Right atrium auricular region (tissue), 2 donors: ENCODE measurements at regions not wholly inside any gene's neighbourhood (a gene's known extent, or its start where the extent isn't known, plus 50 kb on each side); places are given as distances from the start of the nearest gene placed in this dataset.

Experiments used
- DNase-seq: peaks from one replicate; pipeline ENCODE4 v3.0.0-alpha.2; 2019; ENCODE audit warnings: low spot score
- H3K27ac ChIP-seq, 2 donors: fragments of 200-600 bp; sonication (generic); 1 replicate in 1 of 2; 2 replicates in 1 of 2; pipeline ENCODE4 v1.5.1; 2016 to 2019
- H3K27me3 ChIP-seq, 2 donors: fragments of 200-600 bp; sonication (generic); one replicate each; pipeline versions ENCODE4 v1.5.1 to v1.6.0; 2017 to 2019
- H3K36me3 ChIP-seq: fragments of 200-600 bp; sonication (generic); one replicate; pipeline ENCODE4 v1.5.1; 2016
- H3K4me1 ChIP-seq, 2 donors: fragments of 200-600 bp; sonication (generic); one replicate each; pipeline versions ENCODE4 v1.5.1 to v1.6.0; 2017 to 2019
- H3K4me3 ChIP-seq, 2 donors: fragments of 200-600 bp; sonication (generic); 1 replicate in 1 of 2; 2 replicates in 1 of 2; pipeline ENCODE4 v1.5.1; 2017 to 2019; ENCODE audit warnings: mild to moderate bottlenecking in 1 of 2, moderate library complexity in 1 of 2
- H3K9me3 ChIP-seq, 2 donors: fragments of 200-600 bp; sonication (generic); one replicate each; pipeline ENCODE4 v1.5.1; 2019
- CTCF ChIP-seq, 2 donors: fragments of 200-600 bp; sonication (generic); IDR thresholded peaks; one replicate each; pipeline ENCODE4 v1.5.1; 2019; ENCODE audit warnings: antibody characterized with exemption in 2 of 2

GRCh38 chr4:123031664-123032063, 109.3 kb upstream of the NUDT6 start:
- H3K27me3 ChIP-seq: no peaks in the 10 kb centered on the region
- H3K36me3 ChIP-seq: no peaks in the 10 kb centered on the region
- TF ChIP-seq CTCF (IDR thresholded peaks at IDR 0.05): no peak
- H3K4me3 ChIP-seq: no peak overlapping the region
- H3K9me3 ChIP-seq: no peaks in the 10 kb centered on the region
- H3K27ac ChIP-seq: no peak overlapping the region
- no peaks in the 10 kb centered on the region for H3K4me1 ChIP-seq
- no peak for DNase-seq

GRCh38 chr4:123034023-123034422, 111.6 kb upstream of the NUDT6 start:
- Histone ChIP-seq H3K36me3 (no peaks in the 10 kb centered on the region), H3K27me3 (no peaks in the 10 kb centered on the region), H3K9me3 (no peaks in the 10 kb centered on the region), H3K4me3 (no peak overlapping the region), H3K4me1 (no peaks in the 10 kb centered on the region), H3K27ac (no peak overlapping the region)
- no peak for TF ChIP-seq CTCF (IDR thresholded peaks at IDR 0.05)
- DNase-seq: no peak

- no peak for TF ChIP-seq CTCF (IDR thresholded peaks at IDR 0.05)
- Histone ChIP-seq H3K9me3 (no peaks in the 10 kb centered on the region), H3K4me3 (no peak overlapping the region)
Measured at GRCh38 chr4:123035239-123035638, 112.8 kb upstream of the NUDT6 start.

GRCh38 chr4:123037804-123038203, 115.4 kb upstream of the NUDT6 start:
- H3K4me1 ChIP-seq: no peaks in the 10 kb centered on the region
- H3K4me3 ChIP-seq: no peak overlapping the region
- no peak overlapping the region for H3K27ac ChIP-seq
- no peak for TF ChIP-seq CTCF (IDR thresholded peaks at IDR 0.05)
- peaks cover 0 to 9% of the 10 kb centered on the region in 2 donors for H3K9me3 ChIP-seq
- no peak for DNase-seq
- H3K36me3 ChIP-seq: no peaks in the 10 kb centered on the region
- no peaks in the 10 kb centered on the region for H3K27me3 ChIP-seq

More at GRCh38 chr4:123035239-123035638, 112.8 kb upstream of the NUDT6 start:
- no peak overlapping the region for H3K27ac ChIP-seq
- DNase-seq: no peak
- H3K27me3 ChIP-seq: no peaks in the 10 kb centered on the region
- no peaks in the 10 kb centered on the region for H3K36me3 ChIP-seq
- no peaks in the 10 kb centered on the region for H3K4me1 ChIP-seq

- H3K36me3 ChIP-seq: no peaks in the 10 kb centered on the region
- H3K4me1 ChIP-seq: no peaks in the 10 kb centered on the region
- no peaks in the 10 kb centered on the region for H3K27me3 ChIP-seq
- H3K9me3 ChIP-seq: peaks cover 0 to 24% of the 10 kb centered on the region in 2 donors
- no peak overlapping the region for H3K4me3 ChIP-seq
- no peak overlapping the region for H3K27ac ChIP-seq
- no peak for TF ChIP-seq CTCF (IDR thresholded peaks at IDR 0.05)
- DNase-seq: no peak
Measured at GRCh38 chr4:123042095-123042494, 119.7 kb upstream of the NUDT6 start.

- Histone ChIP-seq H3K36me3 (no peaks in the 10 kb centered on the region), H3K9me3 (peaks cover 0 to 30% of the 10 kb centered on the region in 2 donors), H3K4me3 (no peak overlapping the region), H3K27ac (no peak overlapping the region), H3K4me1 (no peaks in the 10 kb centered on the region), H3K27me3 (no peaks in the 10 kb centered on the region)
- DNase-seq: no peak
- TF ChIP-seq CTCF (IDR thresholded peaks at IDR 0.05): no peak
Measured at GRCh38 chr4:123043013-123043412, 120.6 kb upstream of the NUDT6 start.
